HG03196 (cell line): ENCODE measurements at regions not wholly inside any gene's neighbourhood (a gene's known extent, or its start where the extent isn't known, plus 50 kb on each side); places are given as distances from the start of the nearest gene placed in this dataset.
"Not testable (repeated sequence)": the region's sequence is repeated elsewhere in the genome, so short reads cannot be mapped to it uniquely, and the experiment has no call there.

Experiments used
- ATAC-seq: cut with Tn5 transposase; IDR thresholded peaks from one replicate; pipeline ENCODE4 v1.9.1; 2021; ENCODE audit not compliant: unreplicated experiment

GRCh38 chr11:47928426-47928825 lies 51.9 kb upstream of the PTPRJ start:
- no peak for ATAC-seq

DNA sequence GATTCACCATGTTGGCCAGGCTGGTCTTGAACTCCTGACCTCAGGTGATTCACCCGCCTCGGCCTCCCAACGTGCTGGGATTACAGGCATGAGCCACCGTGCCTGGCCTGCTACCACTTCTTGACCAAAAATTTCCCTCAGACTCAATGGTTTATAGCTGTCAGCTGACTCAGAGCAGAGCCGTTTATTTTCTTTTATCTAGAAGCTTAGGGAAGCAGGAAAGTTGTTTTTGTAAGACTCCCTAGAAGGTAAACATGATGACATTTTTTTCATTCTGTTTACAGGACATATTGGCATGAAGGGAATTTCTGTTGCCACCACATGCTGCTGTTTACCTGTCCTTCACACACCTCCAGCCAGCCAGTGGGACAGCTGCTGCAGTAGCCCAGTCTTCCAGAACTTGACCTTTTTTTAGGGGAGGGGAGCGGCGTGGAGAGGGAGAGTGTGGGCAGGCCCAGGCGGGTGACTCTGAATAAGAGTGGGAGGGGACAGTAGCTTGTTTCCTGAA lies 56.1 kb upstream of the PTPRJ start:
- ATAC-seq = no peak

DNA sequence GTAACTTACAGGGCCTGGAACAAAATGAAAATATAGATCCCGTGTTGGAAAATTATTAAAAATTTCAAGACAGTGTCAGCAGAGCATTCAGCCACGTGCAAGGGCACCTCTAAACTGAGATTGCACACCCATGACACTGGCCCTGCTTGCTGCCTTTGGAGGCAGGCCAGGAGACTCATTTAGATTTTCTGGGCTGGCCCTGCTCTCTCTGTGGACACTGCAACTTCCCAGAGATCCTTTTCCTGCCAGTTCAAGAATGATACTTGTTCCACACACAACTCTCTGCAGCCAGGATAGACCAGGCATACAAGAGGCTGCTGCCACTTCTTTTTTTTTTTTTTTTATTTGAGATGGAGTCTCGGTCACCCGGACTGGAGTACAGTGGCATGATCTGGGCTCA lies 56.7 kb upstream of the PTPRJ start:
- no peak for ATAC-seq

DNA sequence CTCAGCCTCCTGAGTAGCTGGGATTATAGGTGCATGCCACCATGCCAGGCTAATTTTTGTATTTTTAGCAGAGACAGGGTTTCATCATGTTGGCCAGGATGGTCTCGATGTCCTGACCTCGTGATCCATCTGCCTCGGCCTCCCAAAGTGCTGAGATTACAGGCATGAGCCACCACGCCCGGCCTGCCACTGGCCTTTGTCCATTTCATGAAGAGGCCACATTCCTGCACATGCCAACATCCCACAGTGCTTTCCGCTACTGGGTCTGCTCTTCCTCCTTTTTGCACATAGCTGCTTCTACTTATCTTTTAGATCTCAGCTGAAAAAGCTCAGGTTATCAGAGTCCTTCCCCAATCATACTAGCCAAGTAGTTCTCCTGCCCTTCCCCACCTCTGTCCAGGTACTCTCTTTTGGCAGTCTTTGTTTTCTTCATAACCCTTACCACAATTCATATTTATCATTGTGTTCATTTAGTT lies 59.2 kb upstream of the PTPRJ start:
- ATAC-seq = not testable (repeated sequence)

DNA sequence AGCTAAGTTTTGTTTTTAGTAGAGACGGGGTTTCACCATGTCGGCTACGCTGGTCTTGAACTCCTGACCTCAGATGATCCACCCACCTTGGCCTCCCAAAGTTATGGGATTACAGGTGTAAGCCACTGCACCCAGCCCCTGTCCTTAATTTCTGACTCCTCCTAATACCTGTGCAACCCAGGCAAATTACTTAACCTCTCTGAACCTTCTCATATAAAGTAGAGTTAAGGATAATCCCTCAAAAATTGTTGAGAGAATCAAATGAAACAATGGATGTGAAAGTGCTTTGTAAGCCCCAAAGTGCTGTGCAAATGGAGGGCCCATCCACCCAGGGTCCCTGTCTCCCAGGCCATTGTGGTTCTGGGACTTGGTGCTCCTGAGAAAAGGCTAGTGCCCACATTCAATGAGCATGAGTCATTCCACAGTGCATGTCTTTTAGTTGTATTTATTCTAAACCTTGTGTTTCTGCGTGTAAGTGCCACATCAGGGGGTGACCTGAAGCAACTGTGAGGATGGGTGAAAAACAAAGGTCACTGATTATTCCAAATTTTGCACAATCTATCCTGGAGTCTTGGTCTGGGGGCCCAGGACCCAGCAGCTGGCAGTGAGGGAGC lies 61.4 kb upstream of the PTPRJ start:
- no peak for ATAC-seq

- ATAC-seq = no peak
Observed at GRCh38 chr11:47918370-47918690, 62.0 kb upstream of the PTPRJ start.

GRCh38 chr11:47917599-47918369 lies 62.6 kb upstream of the PTPRJ start:
- ATAC-seq = no peak

- ATAC-seq = no peak
Observed at GRCh38 chr11:47916361-47916841, 64.0 kb upstream of the PTPRJ start.

DNA sequence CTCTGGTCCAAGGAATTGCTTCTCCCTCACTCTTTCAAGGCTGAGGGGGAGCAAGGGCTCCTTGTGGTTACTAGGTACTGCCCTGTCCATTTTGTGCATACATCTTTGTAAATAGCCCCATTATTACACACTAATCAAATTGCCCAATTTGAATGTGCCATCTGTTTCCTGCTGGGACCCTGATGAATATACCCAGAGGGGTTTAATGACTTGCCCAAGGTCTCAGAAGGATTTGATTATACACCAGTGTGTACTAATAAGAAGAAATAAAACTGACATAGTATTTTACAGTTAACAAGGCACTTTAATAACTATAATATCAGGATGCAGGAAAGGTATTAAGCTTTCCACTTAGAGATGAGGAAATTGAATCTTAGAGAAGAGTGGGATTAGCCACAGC lies 64.6 kb upstream of the PTPRJ start:
- ATAC-seq = no peak

DNA sequence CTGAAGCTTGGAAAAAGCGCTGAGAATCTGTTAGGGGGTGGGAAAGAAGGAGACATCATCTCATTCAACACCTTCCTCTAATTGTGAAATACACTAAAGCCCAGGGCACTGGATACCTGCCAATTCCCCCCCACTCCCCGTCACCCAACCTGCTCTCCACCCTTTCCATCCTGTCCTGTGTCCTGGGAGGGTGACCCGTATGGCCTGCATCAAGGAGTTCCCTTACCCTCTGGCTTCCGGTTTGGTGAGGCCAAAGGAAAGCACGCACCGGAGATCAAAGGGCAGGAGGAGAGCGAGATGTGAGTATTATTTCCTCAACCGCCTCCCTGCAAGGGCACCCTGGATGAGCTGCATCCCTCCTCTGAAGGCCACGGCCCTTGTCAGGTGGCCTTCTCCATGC lies 65.0 kb upstream of the PTPRJ start:
- ATAC-seq = no peak

- no peak for ATAC-seq
Observed at GRCh38 chr11:47914743-47915142, 65.6 kb upstream of the PTPRJ start.

DNA sequence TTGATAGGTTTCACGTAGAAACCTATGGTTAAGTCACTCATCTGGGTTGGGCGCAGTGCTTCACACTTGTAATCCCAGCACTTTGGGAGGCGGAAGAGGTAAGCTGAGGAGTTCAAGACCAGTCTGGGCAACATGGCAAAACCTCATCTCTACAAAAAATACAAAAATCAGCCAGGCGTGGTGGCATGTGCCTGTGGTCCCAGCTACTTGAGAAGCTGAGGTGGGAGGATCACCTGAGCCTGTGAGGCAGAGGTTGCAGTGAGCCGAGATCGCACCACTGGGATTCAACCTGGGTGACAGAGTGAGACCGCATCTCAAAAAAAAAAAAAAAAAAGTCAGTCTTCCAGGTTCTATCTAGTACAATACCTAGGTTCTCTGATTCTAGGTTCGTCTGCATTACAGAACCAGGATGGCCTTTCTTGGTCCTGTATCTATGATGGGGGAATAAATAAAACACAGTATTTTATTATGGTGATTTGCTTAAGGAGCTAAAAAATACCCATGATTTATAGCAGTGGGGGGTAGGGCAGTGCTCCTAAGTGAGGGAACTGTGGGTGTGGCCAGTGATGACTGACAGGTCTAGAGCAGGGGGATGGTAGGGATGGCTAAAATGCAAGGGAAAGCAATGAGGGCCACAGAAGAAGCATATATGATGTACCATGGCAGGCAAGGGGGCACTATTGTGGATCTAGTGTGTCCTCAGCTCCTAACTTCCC lies 65.5 kb upstream of the NUP160 start:
- ATAC-seq = no peak

- no peak for ATAC-seq
Observed at GRCh38 chr11:47912843-47913437, 64.8 kb upstream of the NUP160 start.

DNA sequence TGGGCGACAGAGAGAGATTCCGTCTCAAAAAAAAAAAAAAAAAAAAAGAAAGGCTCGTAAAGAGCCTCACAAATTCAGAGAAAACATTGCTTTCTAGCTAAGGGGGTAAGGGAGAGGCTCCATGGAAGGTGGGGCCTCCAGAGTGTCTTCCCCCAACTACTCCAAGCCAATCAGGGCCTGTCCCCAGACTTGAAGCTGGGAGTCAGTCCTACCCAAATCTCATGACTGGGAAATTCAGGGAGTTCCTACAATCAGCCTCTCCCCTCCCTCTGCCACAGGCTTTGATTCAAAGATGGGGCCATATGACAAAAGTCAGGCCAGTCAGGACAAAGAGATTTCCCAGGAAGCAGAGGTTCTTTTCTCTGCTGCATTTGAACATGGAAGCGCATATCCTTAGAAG lies 63.0 kb upstream of the NUP160 start:
- no peak for ATAC-seq

DNA sequence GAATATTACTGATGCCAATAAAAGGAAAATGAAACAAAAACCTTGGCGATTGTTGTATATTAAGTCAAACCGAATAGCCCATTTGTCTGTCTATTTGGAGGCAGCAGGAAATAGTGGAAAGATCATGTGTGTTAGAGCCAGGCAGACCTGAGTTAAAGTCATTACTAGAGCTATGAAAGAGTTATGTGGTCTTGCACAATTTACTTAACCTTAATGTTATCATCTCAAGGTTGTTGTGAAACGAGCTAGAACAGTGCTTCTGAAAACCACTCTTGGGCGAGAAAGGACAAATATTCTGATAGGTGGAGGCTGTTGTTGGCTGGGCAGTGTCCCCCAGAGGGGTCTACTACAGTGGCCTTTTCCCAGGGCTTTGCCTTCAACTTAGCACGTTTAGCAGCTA lies 60.0 kb upstream of the NUP160 start:
- ATAC-seq = no peak

GRCh38 chr11:47907499-47907898 lies 59.3 kb upstream of the NUP160 start:
- ATAC-seq = no peak

GRCh38 chr11:47906066-47906465 lies 57.9 kb upstream of the NUP160 start:
- no peak for ATAC-seq

GRCh38 chr11:47905358-47906059 lies 57.4 kb upstream of the NUP160 start:
- ATAC-seq = no peak

DNA sequence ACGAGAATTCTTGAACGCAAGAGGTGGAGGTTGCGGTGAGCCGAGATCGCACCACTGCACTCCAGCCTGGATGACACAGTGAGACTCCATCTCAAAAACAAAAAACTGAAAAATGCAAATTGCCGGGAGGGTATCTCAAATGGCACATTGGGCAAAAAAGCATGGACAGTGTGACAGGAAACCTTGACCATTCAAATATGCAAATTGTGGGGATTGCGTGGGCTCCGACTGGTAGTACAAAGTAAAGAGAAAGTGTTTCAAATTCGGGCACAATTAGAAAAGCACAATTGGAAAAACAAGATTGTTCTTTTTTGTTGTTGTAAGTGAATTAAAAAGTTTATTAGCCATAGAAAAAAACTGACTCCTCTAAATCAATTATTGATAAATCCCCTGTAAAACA lies 56.7 kb upstream of the NUP160 start:
- no peak for ATAC-seq

GRCh38 chr11:47904048-47904447 lies 55.9 kb upstream of the NUP160 start:
- ATAC-seq = no peak

DNA sequence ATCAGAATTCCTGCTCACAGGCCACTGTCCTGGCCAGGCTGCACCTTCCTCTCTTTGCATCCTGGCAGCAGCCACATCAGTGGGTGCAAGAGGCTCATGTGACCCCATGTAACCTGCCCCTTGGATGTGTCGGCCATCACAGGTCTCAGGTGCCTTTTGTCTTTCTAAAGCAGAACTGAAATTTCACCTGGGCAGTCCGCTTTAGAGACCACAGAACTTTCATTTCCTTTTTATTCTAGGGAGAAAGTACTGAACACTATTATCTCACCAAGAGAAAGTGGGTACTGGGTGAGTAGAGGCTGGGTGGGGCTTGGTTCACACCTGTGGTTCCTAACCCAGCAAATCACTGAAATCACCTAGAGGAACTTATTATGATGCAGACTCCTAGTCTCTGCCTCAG lies 51.7 kb upstream of the NUP160 start:
- peak; percentile 89 for ATAC-seq
